ENCODE measurements at regions not wholly inside any gene's neighbourhood (a gene's known extent, or its start where the extent isn't known, plus 50 kb on each side); places are given as distances from the start of the nearest gene placed in this dataset.

DNA sequence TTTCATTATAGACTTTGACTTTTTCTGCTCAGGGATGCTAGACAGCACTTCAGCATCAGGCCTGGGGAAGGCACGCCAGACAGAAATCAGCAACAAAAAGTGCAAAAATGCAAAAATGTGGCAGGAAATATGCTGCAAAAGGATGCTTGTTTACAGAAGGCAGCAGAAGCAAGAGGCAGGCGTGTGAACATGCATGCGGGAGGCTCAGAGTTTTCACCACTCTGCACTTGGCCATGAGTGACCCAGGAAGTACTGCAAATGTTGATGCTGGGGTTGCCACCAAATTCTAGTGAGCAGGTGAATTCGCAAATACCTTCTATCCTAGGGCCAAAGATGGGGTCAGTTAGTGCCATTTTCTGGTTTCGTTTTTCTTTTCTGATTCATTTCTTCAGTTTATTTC, 55.5 kb upstream of the ALKAL2 start:
- H3K9me3 ChIP-seq, result no peaks in the 10 kb centered on the region

DNA sequence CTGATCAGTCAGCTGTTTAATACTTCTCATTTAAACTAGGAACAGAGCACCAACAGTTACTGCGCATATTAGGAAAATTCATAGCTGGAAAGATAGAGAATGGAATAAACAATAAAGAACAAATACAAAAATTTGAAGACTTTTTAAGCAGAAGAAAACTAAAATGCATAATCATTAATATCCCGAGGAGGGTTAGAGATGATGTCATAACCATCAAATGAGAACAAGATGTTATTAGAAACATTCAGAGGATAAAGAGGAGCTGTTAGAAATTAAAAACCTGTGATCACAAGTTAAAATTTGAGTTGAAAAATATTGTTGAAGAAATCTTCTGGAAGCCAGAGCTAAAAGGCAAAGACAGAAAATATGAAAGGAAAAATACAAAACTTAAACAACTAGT, 54.0 kb upstream of the ALKAL2 start:
- Histone ChIP-seq H3K4me3 (no peak overlapping the region), H3K27me3 (no peaks in the 10 kb centered on the region), H3K36me3 (no peaks in the 10 kb centered on the region), H3K4me1 (no peaks in the 10 kb centered on the region), H3K27ac (no peak overlapping the region), H3K9me3 (peaks cover 0 to 7% (median 5%) of the 10 kb centered on the region in 4 donors)
- whole genome bisulfite sequencing, 2 donors, result 86% methylated on average over 2 of the region's 2 CpGs
- intact Hi-C loops (cut with DNase I), result no loop called here
- no peak for TF ChIP-seq POLR2A (IDR thresholded peaks at IDR 0.05)
- TF ChIP-seq, protein P1, sequence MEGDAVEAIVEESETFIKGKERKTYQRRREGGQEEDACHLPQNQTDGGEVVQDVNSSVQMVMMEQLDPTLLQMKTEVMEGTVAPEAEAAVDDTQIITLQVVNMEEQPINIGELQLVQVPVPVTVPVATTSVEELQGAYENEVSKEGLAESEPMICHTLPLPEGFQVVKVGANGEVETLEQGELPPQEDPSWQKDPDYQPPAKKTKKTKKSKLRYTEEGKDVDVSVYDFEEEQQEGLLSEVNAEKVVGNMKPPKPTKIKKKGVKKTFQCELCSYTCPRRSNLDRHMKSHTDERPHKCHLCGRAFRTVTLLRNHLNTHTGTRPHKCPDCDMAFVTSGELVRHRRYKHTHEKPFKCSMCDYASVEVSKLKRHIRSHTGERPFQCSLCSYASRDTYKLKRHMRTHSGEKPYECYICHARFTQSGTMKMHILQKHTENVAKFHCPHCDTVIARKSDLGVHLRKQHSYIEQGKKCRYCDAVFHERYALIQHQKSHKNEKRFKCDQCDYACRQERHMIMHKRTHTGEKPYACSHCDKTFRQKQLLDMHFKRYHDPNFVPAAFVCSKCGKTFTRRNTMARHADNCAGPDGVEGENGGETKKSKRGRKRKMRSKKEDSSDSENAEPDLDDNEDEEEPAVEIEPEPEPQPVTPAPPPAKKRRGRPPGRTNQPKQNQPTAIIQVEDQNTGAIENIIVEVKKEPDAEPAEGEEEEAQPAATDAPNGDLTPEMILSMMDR (IDR thresholded peaks at IDR 0.05), result no peak
- no peak for TF ChIP-seq EP300 (IDR thresholded peaks at IDR 0.05)
- TF ChIP-seq POLR2AphosphoS5 (IDR thresholded peaks at IDR 0.05), result no peak
- DNase-seq, result no peak

More for the DNA sequence above, 55.5 kb upstream of the ALKAL2 start:
- no peak overlapping the region for H3K27ac ChIP-seq
- intact Hi-C loops (cut with DNase I), result no loop called here
- H3K4me3 ChIP-seq, result no peak overlapping the region
- TF ChIP-seq POLR2A (IDR thresholded peaks at IDR 0.05), result no peak
- TF ChIP-seq, protein P1 (IDR thresholded peaks at IDR 0.05), result no peak
- TF ChIP-seq EP300 (IDR thresholded peaks at IDR 0.05), result no peak
- TF ChIP-seq POLR2AphosphoS5 (IDR thresholded peaks at IDR 0.05), result no peak
- H3K36me3 ChIP-seq, result no peaks in the 10 kb centered on the region
- DNase-seq, result no peak
- WGBS, 2 donors, result 69 to 77% methylated on average over 5 of the region's 5 CpGs
- no peaks in the 10 kb centered on the region for H3K4me1 ChIP-seq
- no peaks in the 10 kb centered on the region for H3K27me3 ChIP-seq

DNA sequence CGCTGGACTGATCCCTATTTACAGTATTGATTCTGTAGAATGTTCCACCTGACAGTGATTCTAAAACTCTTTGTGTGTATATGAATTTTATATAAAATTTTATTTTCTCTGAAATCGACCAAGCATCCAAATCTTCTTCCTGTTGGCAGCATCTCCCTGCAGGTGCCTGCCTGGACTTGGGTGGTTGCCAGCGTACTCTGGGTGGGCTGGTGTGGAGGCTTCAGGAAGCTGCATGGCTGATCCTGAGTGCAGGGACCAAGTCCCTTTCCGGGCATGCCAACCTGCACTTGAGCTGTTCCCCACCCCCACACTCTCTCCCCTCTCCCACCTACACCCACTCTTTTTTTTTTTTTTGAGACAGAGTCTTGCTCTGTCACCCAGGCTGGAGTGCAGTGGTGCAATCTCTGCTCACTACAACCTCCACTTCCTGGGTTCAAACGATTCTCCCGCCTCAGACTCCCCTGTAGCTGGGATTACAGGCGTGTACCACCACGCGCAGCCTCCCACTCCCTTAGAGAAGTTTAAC, 53.2 kb upstream of the ALKAL2 start:
- Histone ChIP-seq H3K36me3 (no peaks in the 10 kb centered on the region), H3K9me3 (peaks cover 0 to 16% (median 5%) of the 10 kb centered on the region in 4 donors), H3K4me1 (no peaks in the 10 kb centered on the region), H3K4me3 (no peak overlapping the region), H3K27ac (no peak overlapping the region), H3K27me3 (no peaks in the 10 kb centered on the region)
- DNase-seq, result no peak
- 58 to 60% methylated on average over 9 of the region's 9 CpGs for WGBS, 2 donors
- intact Hi-C loops (cut with DNase I), result no loop called here
- TF ChIP-seq, protein P1 (IDR thresholded peaks at IDR 0.05), result no peak
- no peak for TF ChIP-seq POLR2A (IDR thresholded peaks at IDR 0.05)
- TF ChIP-seq EP300 (IDR thresholded peaks at IDR 0.05), result no peak
- no peak for TF ChIP-seq POLR2AphosphoS5 (IDR thresholded peaks at IDR 0.05)

Measured in sigmoid colon (tissue), 6 donors.